Trophoblast cell (in vitro differentiated cells and primary cell): ENCODE measurements at regions not wholly inside any gene's neighbourhood (a gene's known extent, or its start where the extent isn't known, plus 50 kb on each side); places are given as distances from the start of the nearest gene placed in this dataset.

Experiments used
- DNase-seq, 2 donors: peaks; one replicate each; pipeline ENCODE4 v3.0.0-alpha.2; 2016
- H2AFZ ChIP-seq: 2 replicates; pipeline ENCODE4 v1.6.1; 2013; ENCODE audit warnings: low read length, moderate library complexity, mild to moderate bottlenecking; ENCODE audit not compliant: insufficient read depth, poor library complexity
- H2AK5ac ChIP-seq: 2 replicates; pipeline ENCODE4 v1.6.1; 2013; ENCODE audit warnings: mild to moderate bottlenecking, low read length
- H2BK120ac ChIP-seq: 2 replicates; pipeline ENCODE4 v1.6.1; 2013; ENCODE audit warnings: low read length, mild to moderate bottlenecking, moderate library complexity; ENCODE audit not compliant: insufficient read depth, poor library complexity
- H2BK12ac ChIP-seq: 2 replicates; pipeline ENCODE4 v1.6.1; 2013; ENCODE audit warnings: mild to moderate bottlenecking, low read length, moderate library complexity
- H2BK5ac ChIP-seq: 2 replicates; pipeline ENCODE4 v1.6.1; 2013; ENCODE audit warnings: low read length, low read depth, moderate library complexity, mild to moderate bottlenecking; ENCODE audit not compliant: poor library complexity
- H3K14ac ChIP-seq: 2 replicates; pipeline ENCODE4 v1.6.1; 2013; ENCODE audit warnings: mild to moderate bottlenecking, low read length
- H3K18ac ChIP-seq: 2 replicates; pipeline ENCODE4 v1.6.1; 2013; ENCODE audit warnings: mild to moderate bottlenecking, low read length
- H3K23ac ChIP-seq: 2 replicates; pipeline ENCODE4 v1.6.1; 2013; ENCODE audit warnings: low read length
- H3K27ac ChIP-seq: 2 replicates; pipeline ENCODE4 v1.5.1; 2013; ENCODE audit warnings: low read depth, mild to moderate bottlenecking, inconsistent platforms, low read length, moderate library complexity
- H3K27me3 ChIP-seq: 2 replicates; pipeline ENCODE4 v1.6.1; 2013; ENCODE audit warnings: inconsistent platforms, mild to moderate bottlenecking, low read length, moderate library complexity; ENCODE audit not compliant: insufficient read depth
- H3K36me3 ChIP-seq, 2 experiments: 1 replicate in 1 of 2; 2 replicates in 1 of 2; pipeline ENCODE4 v1.6.1; 2013; ENCODE audit warnings: low read length in 2 of 2, mild to moderate bottlenecking in 2 of 2, moderate library complexity in 1 of 2; ENCODE audit not compliant: insufficient read depth in 2 of 2, control insufficient read depth in 1 of 2
- H3K4ac ChIP-seq: 2 replicates; pipeline ENCODE4 v1.6.1; 2013; ENCODE audit warnings: low read depth, mild to moderate bottlenecking, low read length, moderate library complexity
- H3K4me1 ChIP-seq, 2 experiments: 1 replicate in 1 of 2; 2 replicates in 1 of 2; pipeline ENCODE4 v1.6.1; 2013; ENCODE audit warnings: low read length in 2 of 2, mild to moderate bottlenecking in 2 of 2, moderate library complexity in 1 of 2; ENCODE audit not compliant: insufficient read depth in 2 of 2, control insufficient read depth in 1 of 2
- H3K4me2 ChIP-seq: 2 replicates; pipeline ENCODE4 v1.6.1; 2013; ENCODE audit warnings: inconsistent platforms, mild to moderate bottlenecking, low read length, moderate library complexity
- H3K4me3 ChIP-seq: 2 replicates; pipeline ENCODE4 v1.5.1; 2013; ENCODE audit warnings: mild to moderate bottlenecking, low read depth, low read length, inconsistent platforms
- H3K79me1 ChIP-seq: one replicate; pipeline ENCODE4 v1.6.1; 2013; ENCODE audit warnings: low read length
- H3K79me2 ChIP-seq: 2 replicates; pipeline ENCODE4 v1.6.1; 2013; ENCODE audit warnings: low read length, mild to moderate bottlenecking; ENCODE audit not compliant: control insufficient read depth, insufficient read depth, poor library complexity
- H3K9ac ChIP-seq: 2 replicates; pipeline ENCODE4 v1.6.1; 2013; ENCODE audit warnings: mild to moderate bottlenecking, low read length
- H3K9me3 ChIP-seq: 2 replicates; pipeline ENCODE4 v1.6.1; 2013; ENCODE audit warnings: low read depth, mild to moderate bottlenecking, control low read depth, inconsistent platforms, low read length; ENCODE audit not compliant: insufficient read depth
- H4K12ac ChIP-seq: 2 replicates; pipeline ENCODE4 v1.6.1; 2013; ENCODE audit warnings: low read depth, mild to moderate bottlenecking, low read length, moderate library complexity
- H4K8ac ChIP-seq: 2 replicates; pipeline ENCODE4 v1.6.1; 2013; ENCODE audit warnings: low read depth, mild to moderate bottlenecking, low read length, moderate library complexity
- H4K91ac ChIP-seq: one replicate; pipeline ENCODE4 v1.6.1; 2013; ENCODE audit warnings: low read depth, mild to moderate bottlenecking, low read length, moderate library complexity
- WGBS: extraction: QIAGEN DNeasy Blood & Tissue Kit; methylation state at CpG from one replicate; pipeline ENCODE4 v1.1.7; 2013; ENCODE audit warnings: missing lambda C conversion rate; ENCODE audit not compliant: insufficient read length, insufficient coverage; ENCODE audit errors: extremely low coverage; 5-methylcytosine and 5-hydroxymethylcytosine counted together

DNA sequence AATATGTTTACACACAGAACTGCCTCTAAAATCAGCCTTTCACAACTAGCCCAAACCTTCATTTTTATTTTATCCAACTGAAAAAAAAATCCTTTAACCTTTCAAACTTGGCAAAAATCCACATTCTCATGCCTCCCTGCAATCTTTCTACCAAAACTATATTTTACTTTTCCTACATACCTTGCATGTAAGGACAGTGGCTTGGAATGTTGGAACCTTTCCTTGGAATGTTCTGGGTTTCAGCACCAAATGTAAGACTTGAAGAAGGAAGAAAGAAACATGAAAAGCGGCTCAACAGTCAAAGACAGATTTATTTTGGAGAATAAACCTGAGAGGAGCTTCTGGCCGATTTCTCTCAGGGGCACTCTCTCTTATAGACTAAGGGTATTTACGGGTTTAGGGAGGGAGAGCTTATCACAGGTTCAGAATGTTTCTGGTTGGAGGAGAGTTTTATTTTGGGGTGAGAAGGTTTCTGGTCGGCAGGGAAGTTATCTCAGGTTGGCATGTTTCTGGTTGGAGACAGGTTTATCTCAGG is 79.7 kb downstream of the RRM2 start:
- H4K91ac ChIP-seq = no peak overlapping the region
- WGBS = no CpG with 5 or more reads among the region's 4 CpGs
- no peak overlapping the region for H3K23ac ChIP-seq
- H3K9ac ChIP-seq = no peak overlapping the region
- H3K79me1 ChIP-seq = no peaks in the 10 kb centered on the region
- H3K27ac ChIP-seq = no peak overlapping the region
- no peak for DNase-seq
- peaks cover 7% of the 10 kb centered on the region for H3K9me3 ChIP-seq
- H4K8ac ChIP-seq = no peak overlapping the region
- no peak overlapping the region for H2BK5ac ChIP-seq
- H2AK5ac ChIP-seq = no peak overlapping the region
- no peaks in the 10 kb centered on the region for H3K27me3 ChIP-seq
- H3K4me2 ChIP-seq = no peak overlapping the region
- no peak overlapping the region for H3K4me3 ChIP-seq
- no peaks in the 10 kb centered on the region for H3K4me1 ChIP-seq
- no peak overlapping the region for H3K14ac ChIP-seq
- H3K4ac ChIP-seq = no peak overlapping the region
- H2BK12ac ChIP-seq = no peak overlapping the region
- no peak overlapping the region for H4K12ac ChIP-seq
- no peak overlapping the region for H3K18ac ChIP-seq
- H2BK120ac ChIP-seq = no peak overlapping the region
- H3K79me2 ChIP-seq = no peaks in the 10 kb centered on the region
- H2AFZ ChIP-seq = no peak overlapping the region
- H3K36me3 ChIP-seq = no peaks in the 10 kb centered on the region

DNA sequence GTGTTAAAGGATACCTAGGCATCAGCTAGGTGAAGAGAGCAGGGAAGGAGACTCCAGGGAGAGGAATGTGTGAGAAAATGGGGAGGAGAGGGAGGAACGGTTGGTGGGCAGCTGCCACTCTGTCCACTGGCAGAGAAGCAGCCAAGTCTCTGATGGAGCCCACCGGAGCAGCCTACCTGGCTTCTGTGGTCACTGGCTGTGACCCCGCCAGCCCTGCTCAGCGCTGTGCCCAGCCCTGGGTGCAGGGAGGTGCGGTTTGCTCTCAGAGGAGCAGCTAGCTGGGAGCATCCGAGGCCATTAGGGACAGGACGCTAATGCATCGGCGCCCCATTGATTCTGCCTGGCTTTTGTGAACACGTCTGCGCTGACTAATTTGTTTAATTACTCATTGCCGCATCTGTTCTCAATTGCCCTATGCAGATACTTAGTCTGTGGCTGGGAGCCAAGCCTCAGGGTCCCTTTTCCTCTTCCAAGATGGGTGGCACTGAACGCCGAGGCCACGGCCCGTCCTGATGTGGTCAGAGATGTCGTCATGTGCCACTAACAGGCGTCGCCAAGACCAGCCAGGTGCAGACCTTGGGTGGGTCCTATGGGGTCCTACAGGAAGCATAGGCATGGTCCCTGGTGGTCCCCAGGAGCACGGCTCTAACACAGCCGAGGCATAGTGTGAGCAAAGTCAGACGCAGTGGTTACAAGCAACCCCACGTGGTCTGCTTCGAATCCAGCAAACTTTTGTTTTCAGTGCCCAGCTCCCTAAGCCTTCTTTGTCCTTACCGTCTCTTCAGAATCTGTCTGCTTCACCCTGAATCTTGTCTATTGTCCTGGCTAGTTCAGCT is 82.0 kb downstream of the RRM2 start:
- no peak overlapping the region for H3K27ac ChIP-seq
- H3K4me1 ChIP-seq = peaks cover 0 to 3% of the 10 kb centered on the region in 2 experiments
- H3K9me3 ChIP-seq = peaks cover 4% of the 10 kb centered on the region
- H2BK12ac ChIP-seq = no peak overlapping the region
- H3K4me3 ChIP-seq = no peak overlapping the region
- H2BK120ac ChIP-seq = no peak overlapping the region
- no peak overlapping the region for H2BK5ac ChIP-seq
- no peaks in the 10 kb centered on the region for H3K79me2 ChIP-seq
- no peak overlapping the region for H3K4me2 ChIP-seq
- H3K14ac ChIP-seq = no peak overlapping the region
- H2AK5ac ChIP-seq = no peak overlapping the region
- DNase-seq = no peak
- no peak overlapping the region for H4K8ac ChIP-seq
- no peak overlapping the region for H3K9ac ChIP-seq
- no peaks in the 10 kb centered on the region for H3K36me3 ChIP-seq
- H2AFZ ChIP-seq = no peak overlapping the region
- no peak overlapping the region for H4K91ac ChIP-seq
- no peak overlapping the region for H3K18ac ChIP-seq
- no peaks in the 10 kb centered on the region for H3K79me1 ChIP-seq
- WGBS = no CpG with 5 or more reads among the region's 25 CpGs
- no peaks in the 10 kb centered on the region for H3K27me3 ChIP-seq
- H4K12ac ChIP-seq = no peak overlapping the region
- H3K23ac ChIP-seq = no peak overlapping the region
- no peak overlapping the region for H3K4ac ChIP-seq

DNA sequence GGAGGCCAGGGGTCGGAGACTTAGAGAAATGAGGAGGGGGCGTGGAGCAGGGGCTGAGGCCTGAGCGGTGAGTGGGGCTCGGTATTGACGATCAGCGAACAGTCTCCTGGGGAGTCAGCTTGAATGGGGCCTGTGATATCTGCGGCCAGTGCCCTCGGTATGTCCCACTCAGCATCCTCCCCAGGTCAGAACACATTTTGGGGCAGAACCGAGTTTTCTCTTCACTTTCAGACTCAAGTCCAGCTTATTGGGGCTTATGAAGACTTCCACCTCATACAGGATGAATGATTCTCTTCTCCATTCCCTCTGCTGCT is 82.6 kb downstream of the RRM2 start:
- Histone ChIP-seq H3K4ac (no peak overlapping the region), H3K9ac (no peak overlapping the region), H4K12ac (no peak overlapping the region), H3K9me3 (peaks cover 6% of the 10 kb centered on the region), H3K4me2 (no peak overlapping the region), H2AFZ (no peak overlapping the region), H4K8ac (no peak overlapping the region), H2BK120ac (no peak overlapping the region), H3K27me3 (no peaks in the 10 kb centered on the region), H2BK5ac (no peak overlapping the region), H3K18ac (no peak overlapping the region), H3K23ac (no peak overlapping the region), H3K79me2 (no peaks in the 10 kb centered on the region), H2AK5ac (no peak overlapping the region), H3K36me3 (no peaks in the 10 kb centered on the region), H3K4me1 (peaks cover 0 to 3% of the 10 kb centered on the region in 2 experiments), H3K27ac (no peak overlapping the region), H3K4me3 (no peak overlapping the region), H2BK12ac (no peak overlapping the region), H3K14ac (no peak overlapping the region), H3K79me1 (no peaks in the 10 kb centered on the region), H4K91ac (no peak overlapping the region)
- no peak for DNase-seq
- no CpG with 5 or more reads among the region's 9 CpGs for WGBS

DNA sequence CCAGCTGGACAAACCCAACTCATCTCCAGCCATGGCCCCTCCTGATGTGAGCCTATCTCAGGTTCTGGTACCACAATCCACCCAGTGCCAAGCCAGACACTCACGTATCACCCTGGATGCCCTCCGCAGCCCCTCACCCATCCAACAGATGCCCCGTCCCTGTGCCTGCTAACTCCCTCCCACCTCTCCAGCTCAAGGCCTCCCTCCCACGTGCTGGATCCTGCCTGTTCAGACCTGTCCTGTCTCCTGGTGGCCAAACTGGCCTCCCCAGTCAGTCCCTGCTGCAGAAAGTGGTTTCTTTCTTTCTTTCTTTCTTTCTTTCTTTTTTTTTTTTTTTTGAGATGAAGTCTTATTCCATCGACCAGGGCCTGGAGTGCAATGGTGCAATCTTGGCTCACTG is 86.2 kb downstream of the RRM2 start:
- no peak overlapping the region for H3K14ac ChIP-seq
- H3K4ac ChIP-seq = no peak overlapping the region
- no CpG with 5 or more reads among the region's 5 CpGs for WGBS
- no peak overlapping the region for H4K12ac ChIP-seq
- no peaks in the 10 kb centered on the region for H3K79me2 ChIP-seq
- H3K27me3 ChIP-seq = no peaks in the 10 kb centered on the region
- H3K4me3 ChIP-seq = peak overlapping the region; percentile 28
- no peak overlapping the region for H2AK5ac ChIP-seq
- no peak for DNase-seq
- H3K79me1 ChIP-seq = no peaks in the 10 kb centered on the region
- H2BK120ac ChIP-seq = no peak overlapping the region
- no peak overlapping the region for H3K27ac ChIP-seq
- no peak overlapping the region for H4K8ac ChIP-seq
- H3K4me1 ChIP-seq = peaks cover 0 to 3% of the 10 kb centered on the region in 2 experiments
- H2AFZ ChIP-seq = no peak overlapping the region
- peaks cover 9% of the 10 kb centered on the region for H3K9me3 ChIP-seq
- H2BK12ac ChIP-seq = no peak overlapping the region
- no peaks in the 10 kb centered on the region for H3K36me3 ChIP-seq
- no peak overlapping the region for H3K18ac ChIP-seq
- H2BK5ac ChIP-seq = no peak overlapping the region
- H4K91ac ChIP-seq = no peak overlapping the region
- H3K4me2 ChIP-seq = no peak overlapping the region
- H3K9ac ChIP-seq = no peak overlapping the region
- no peak overlapping the region for H3K23ac ChIP-seq
